OCI-LY7 (cell line): ENCODE measurements at regions not wholly inside any gene's neighbourhood (a gene's known extent, or its start where the extent isn't known, plus 50 kb on each side); places are given as distances from the start of the nearest gene placed in this dataset.

Experiments used
- BruUV-seq: library from RNA; stranded (reverse); fragments of 400-500 nt; replicated peaks from 2 replicates; lab custom pipeline; 2021; lab: Mats Ljungman, UMichigan
- CTCF ChIA-PET: fragments of 300-600 bp; sonication (Branson Sonifier 250); formaldehyde crosslinking; loops from one replicate; lab custom pipeline; 2022; ENCODE audit warnings: antibody characterized with exemption; ENCODE audit not compliant: unreplicated experiment; lab: Charles Lee
- POLR2A ChIA-PET: fragments of 300-600 bp; sonication (Branson Sonifier 250); formaldehyde crosslinking; loops from one replicate; lab custom pipeline; 2022; ENCODE audit warnings: antibody characterized with exemption; lab: Charles Lee
- DNase-seq: peaks from one replicate; pipeline ENCODE4 v3.0.0-alpha.2; 2015; ENCODE audit warnings: low spot score
- H2AFZ ChIP-seq: fragments of 200-600 bp; sonication (generic), shearing (Covaris generic); 2 replicates; pipeline ENCODE4 v1.6.1; 2014; ENCODE audit warnings: mild to moderate bottlenecking, antibody characterized with exemption, low read length, moderate library complexity
- H3K27ac ChIP-seq: fragments of 200-600 bp; sonication (generic); 2 replicates; pipeline ENCODE4 v1.5.1; 2014; ENCODE audit warnings: mixed run types, low read depth, mild to moderate bottlenecking, moderate library complexity, low read length, inconsistent platforms; ENCODE audit not compliant: poor library complexity, severe bottlenecking
- H3K36me3 ChIP-seq: fragments of 200-600 bp; sonication (generic); 2 replicates; pipeline ENCODE4 v1.6.1; 2014; ENCODE audit warnings: mild to moderate bottlenecking, antibody characterized with exemption, low read length, moderate library complexity, mixed read lengths; ENCODE audit not compliant: insufficient read depth
- H3K4me1 ChIP-seq: fragments of 200-600 bp; sonication (generic); 2 replicates; pipeline ENCODE4 v1.5.1; 2014; ENCODE audit warnings: mild to moderate bottlenecking, low read length; ENCODE audit not compliant: insufficient read depth, poor library complexity, severe bottlenecking
- H3K4me2 ChIP-seq: fragments of 200-600 bp; sonication (generic); 2 replicates; pipeline ENCODE4 v1.6.1; 2014; ENCODE audit warnings: mild to moderate bottlenecking, low read length
- H3K4me3 ChIP-seq: fragments of 200-600 bp; sonication (generic); 2 replicates; pipeline ENCODE4 v1.5.1; 2014; ENCODE audit warnings: mild to moderate bottlenecking, low read depth, low read length; ENCODE audit not compliant: poor library complexity, severe bottlenecking
- H3K79me2 ChIP-seq: fragments of 200-600 bp; sonication (generic); 2 replicates; pipeline ENCODE4 v1.6.1; 2016; ENCODE audit warnings: low read depth, mild to moderate bottlenecking, low read length, moderate library complexity, mixed read lengths; ENCODE audit not compliant: insufficient read depth
- H3K9me2 ChIP-seq: fragments of 200-600 bp; sonication (generic); 2 replicates; pipeline ENCODE4 v1.6.1; 2016; ENCODE audit warnings: mild to moderate bottlenecking, low read length, mixed read lengths; ENCODE audit not compliant: insufficient read depth
- H3K9me3 ChIP-seq: fragments of 200-600 bp; sonication (generic); 2 replicates; pipeline ENCODE4 v1.6.1; 2014; ENCODE audit warnings: mild to moderate bottlenecking, mixed run types, low read length, mixed read lengths
- H4K20me1 ChIP-seq: fragments of 200-600 bp; sonication (generic); 2 replicates; pipeline ENCODE4 v1.6.1; 2014; ENCODE audit warnings: mild to moderate bottlenecking, antibody characterized with exemption, low read length, moderate library complexity, mixed read lengths; ENCODE audit not compliant: insufficient read depth
- EZH2phosphoT487 ChIP-seq: fragments of 200-600 bp; sonication (generic); IDR thresholded peaks from 2 replicates; pipeline ENCODE4 v1.6.1; 2018; ENCODE audit warnings: low read depth, borderline replicate concordance, mild to moderate bottlenecking, mixed run types, antibody characterized with exemption, low read length, moderate library complexity, mixed read lengths
- intact Hi-C: fragments of 100-400 bp; cut with micrococcal nuclease; formaldehyde crosslinking; loops from one replicate; pipeline ENCODE4 v1.10.0; 2022; ENCODE audit not compliant: unreplicated experiment
- TF ChIP-seq, protein P1 (sequence below): fragments of 200-600 bp; sonication (generic); conservative IDR thresholded peaks from 2 replicates; pipeline ENCODE4 v1.5.1; 2014; ENCODE audit warnings: mild to moderate bottlenecking, antibody characterized with exemption, low read length, moderate library complexity, mixed read lengths

- H3K79me2 ChIP-seq: no peaks in the 10 kb centered on the region
- H3K36me3 ChIP-seq: no peaks in the 10 kb centered on the region
- no TSS peak for BruUV-seq
- H3K4me1 ChIP-seq: no peaks in the 10 kb centered on the region
- H3K27ac ChIP-seq: no peak overlapping the region
- CTCF ChIA-PET: no interaction called here
- POLR2A ChIA-PET: interaction anchor here (1.2 kb wide), 1 partner anchor 9 kb away, joined by 3 read pairs; no protein-coding TSS in a partner anchor
- intact Hi-C loops: no loop called here
- H3K4me3 ChIP-seq: no peak overlapping the region
- H3K4me2 ChIP-seq: no peak overlapping the region
- TF ChIP-seq EZH2phosphoT487: no peak
- TF ChIP-seq, protein P1, sequence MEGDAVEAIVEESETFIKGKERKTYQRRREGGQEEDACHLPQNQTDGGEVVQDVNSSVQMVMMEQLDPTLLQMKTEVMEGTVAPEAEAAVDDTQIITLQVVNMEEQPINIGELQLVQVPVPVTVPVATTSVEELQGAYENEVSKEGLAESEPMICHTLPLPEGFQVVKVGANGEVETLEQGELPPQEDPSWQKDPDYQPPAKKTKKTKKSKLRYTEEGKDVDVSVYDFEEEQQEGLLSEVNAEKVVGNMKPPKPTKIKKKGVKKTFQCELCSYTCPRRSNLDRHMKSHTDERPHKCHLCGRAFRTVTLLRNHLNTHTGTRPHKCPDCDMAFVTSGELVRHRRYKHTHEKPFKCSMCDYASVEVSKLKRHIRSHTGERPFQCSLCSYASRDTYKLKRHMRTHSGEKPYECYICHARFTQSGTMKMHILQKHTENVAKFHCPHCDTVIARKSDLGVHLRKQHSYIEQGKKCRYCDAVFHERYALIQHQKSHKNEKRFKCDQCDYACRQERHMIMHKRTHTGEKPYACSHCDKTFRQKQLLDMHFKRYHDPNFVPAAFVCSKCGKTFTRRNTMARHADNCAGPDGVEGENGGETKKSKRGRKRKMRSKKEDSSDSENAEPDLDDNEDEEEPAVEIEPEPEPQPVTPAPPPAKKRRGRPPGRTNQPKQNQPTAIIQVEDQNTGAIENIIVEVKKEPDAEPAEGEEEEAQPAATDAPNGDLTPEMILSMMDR: no peak
- H4K20me1 ChIP-seq: no peaks in the 10 kb centered on the region; the same call in 1 of the 2 replicates
- H3K9me2 ChIP-seq: no peaks in the 10 kb centered on the region
- no peak overlapping the region for H2AFZ ChIP-seq
- H3K9me3 ChIP-seq: no peaks in the 10 kb centered on the region
- no peak for DNase-seq
Measured at GRCh38 chr17:53387745-53388144, 435.0 kb upstream of the KIF2B start.

- no peak for DNase-seq
- H3K9me2 ChIP-seq: no peaks in the 10 kb centered on the region
- no peak overlapping the region for H3K4me2 ChIP-seq
- H3K4me1 ChIP-seq: no peaks in the 10 kb centered on the region
- no peaks in the 10 kb centered on the region for H4K20me1 ChIP-seq
- CTCF ChIA-PET: no interaction called here
- H3K27ac ChIP-seq: no peak overlapping the region
- no peaks in the 10 kb centered on the region for H3K36me3 ChIP-seq
- H2AFZ ChIP-seq: no peak overlapping the region
- intact Hi-C loops: no loop called here
- no peaks in the 10 kb centered on the region for H3K9me3 ChIP-seq
- no peak overlapping the region for H3K4me3 ChIP-seq
- no peaks in the 10 kb centered on the region for H3K79me2 ChIP-seq
- no TSS peak for BruUV-seq
- TF ChIP-seq, protein P1: no peak
- no peak for TF ChIP-seq EZH2phosphoT487
- POLR2A ChIA-PET: no interaction called here
Measured at GRCh38 chr17:53353919-53354351, 468.8 kb upstream of the KIF2B start.

DNA sequence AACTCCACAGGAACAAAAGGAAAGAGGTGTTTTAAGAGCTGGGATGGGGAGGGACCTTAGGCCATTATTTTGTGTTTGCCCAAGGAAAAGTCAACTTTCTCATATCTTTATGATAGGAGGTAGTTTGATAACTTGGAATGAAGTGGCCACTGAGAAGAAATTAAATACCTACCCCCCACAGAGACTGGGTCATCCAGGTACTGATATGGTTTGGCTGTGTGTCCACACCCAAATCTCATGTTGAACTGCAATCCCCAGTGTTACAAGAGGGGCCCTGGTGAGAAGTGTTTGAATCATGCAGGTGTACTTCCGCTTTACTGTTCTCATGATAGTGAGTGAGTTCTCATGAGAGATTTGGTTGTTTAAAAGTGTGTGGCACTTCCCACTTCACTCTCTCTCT, 477.9 kb upstream of the KIF2B start:
- no peak for DNase-seq
- BruUV-seq: no TSS peak
- H3K36me3 ChIP-seq: no peaks in the 10 kb centered on the region

More for the DNA sequence above, 477.9 kb upstream of the KIF2B start:
- ChIA-PET CTCF (no interaction called here), POLR2A (no interaction called here)
- no peak overlapping the region for H3K4me2 ChIP-seq
- H3K9me3 ChIP-seq: no peaks in the 10 kb centered on the region
- no peaks in the 10 kb centered on the region for H3K9me2 ChIP-seq
- H3K4me3 ChIP-seq: no peak overlapping the region
- no peak overlapping the region for H2AFZ ChIP-seq
- no peak overlapping the region for H3K27ac ChIP-seq
- no peaks in the 10 kb centered on the region for H3K4me1 ChIP-seq
- TF ChIP-seq EZH2phosphoT487: no peak
- H3K79me2 ChIP-seq: no peaks in the 10 kb centered on the region
- intact Hi-C loops: no loop called here
- no peaks in the 10 kb centered on the region for H4K20me1 ChIP-seq
